Heart left ventricle (tissue), 16 donors: ENCODE measurements at regions not wholly inside any gene's neighbourhood (a gene's known extent, or its start where the extent isn't known, plus 50 kb on each side); places are given as distances from the start of the nearest gene placed in this dataset.
"Not testable (repeated sequence)": the region's sequence is repeated elsewhere in the genome, so short reads cannot be mapped to it uniquely, and the experiment has no call there.

Experiments
- ATAC-seq, 4 donors: fragments of 200-7000 bp; cut with Tn5 transposase; one replicate each; pipeline ENCODE4 v1.9.1; 2020 to 2022; ENCODE audit warnings: moderate library complexity in 4 of 4, mild to moderate bottlenecking in 3 of 4, moderate number of reproducible peaks in 1 of 4
- DNase-seq, 5 donors: peaks; one replicate each; pipeline ENCODE4 v3.0.0-alpha.2; 2020
- H3K27ac ChIP-seq, 12 donors: fragments of 200-600 bp; sonication (generic) in 4 of 12; one replicate each; pipeline versions ENCODE4 v1.5.0 to v1.8.0; 2016 to 2022; ENCODE audit warnings: mild to moderate bottlenecking in 2 of 12
- H3K27me3 ChIP-seq, 9 donors: fragments of 200-600 bp; sonication (generic) in 2 of 9; one replicate each; pipeline versions ENCODE4 v1.5.1 to v1.8.0; 2016 to 2022; ENCODE audit warnings: mild to moderate bottlenecking in 3 of 9
- H3K36me3 ChIP-seq, 9 donors: fragments of 200-600 bp; sonication (generic) in 2 of 9; one replicate each; pipeline versions ENCODE4 v1.5.0 to v1.8.0; 2018 to 2022; ENCODE audit warnings: mild to moderate bottlenecking in 2 of 9
- H3K4me1 ChIP-seq, 12 donors: fragments of 200-600 bp; sonication (generic) in 4 of 12; one replicate each; pipeline versions ENCODE4 v1.5.0 to v1.8.0; 2016 to 2022; ENCODE audit warnings: mild to moderate bottlenecking in 3 of 12
- H3K4me3 ChIP-seq, 12 donors: fragments of 200-600 bp; sonication (generic) in 4 of 12; one replicate each; pipeline versions ENCODE4 v1.5.0 to v1.8.0; 2017 to 2022; ENCODE audit warnings: mild to moderate bottlenecking in 9 of 12, moderate library complexity in 4 of 12
- H3K9me3 ChIP-seq, 12 donors: fragments of 200-600 bp; sonication (generic) in 4 of 12; one replicate each; pipeline versions ENCODE4 v1.5.0 to v1.8.0; 2016 to 2022; ENCODE audit warnings: mild to moderate bottlenecking in 1 of 12
- POLR2A ChIP-seq, 2 donors: fragments of 450-650 bp; IDR thresholded peaks; one replicate each; pipeline ENCODE4 v1.6.1; 2017; ENCODE audit warnings: antibody characterized with exemption in 2 of 2, mild to moderate bottlenecking in 2 of 2, moderate library complexity in 2 of 2
- WGBS, 4 donors: extraction: QIAGEN DNeasy Blood & Tissue Kit in 2 of 4; methylation state at CpG; one replicate each; pipeline versions ENCODE4 v1.1.5 to v1.1.7; 2013 to 2018; 5-methylcytosine and 5-hydroxymethylcytosine counted together
- intact Hi-C, 10 donors: fragments of 100-400 bp; cut with DNase I; formaldehyde crosslinking; loops; one replicate each; pipeline versions ENCODE4 v1.11.1 to v1.14.2; 2022
- TF ChIP-seq, protein P1 (sequence below), 12 donors: fragments of 200-600 bp; sonication (generic) in 4 of 12; IDR thresholded peaks; one replicate each; pipeline versions ENCODE4 v1.5.0 to v1.8.0; 2018 to 2022; ENCODE audit warnings: antibody characterized with exemption in 12 of 12, mild to moderate bottlenecking in 5 of 12
- donor health status: ischemic (EF 13 %, LVEDD 7.1; RV severe dilation, severe dysfunction).
- donor health status: healthy with polysubstance abuse.
- donor health status: DM: no; HTN: yes; CAD: no.
- donor health status: DM: no; HTN: no; CAD: no.
- donor health status: ischemic (EF 25% LVEDD 6.9; RV normal size, moderate dysfunction).
- donor health status: ischemic (EF 25% LVEDD 5.7; RV mildly dilated, moderate dysfunction).
- donor health status: healthy.
- donor health status: DM: yes; HTN: yes; CAD: no.
- donor health status: ischemic (EF 35%, LVEDD 5.7; RV mildly dilated, moderate dysfunction).
- donor health status: nonischemic (EF 11% LVEDD 7.7; RV severe dilation, severe dysfunction).
- donor health status: DM: yes; HTN: yes; CAD: no.
- donor health status: PGD.
- donor health status: ischemic (EF 29% LVEDD 5.4; RV normal size, mild dysfunction).
- donor health status: nonischemic (EF 23%, LVEDD 6.1; RV moderate dilation, normal function).

GRCh38 chr6:145279993-145280392 is 455.3 kb downstream of the EPM2A start:
- Histone ChIP-seq H3K4me1 (peaks cover 0 to 9% (median 4%) of the 10 kb centered on the region in 12 donors), H3K27ac (no peak overlapping the region), H3K27me3 (no peaks in the 10 kb centered on the region), H3K36me3 (no peaks in the 10 kb centered on the region), H3K9me3 (peaks cover 0 to 5% (median 0%) of the 10 kb centered on the region in 12 donors), H3K4me3 (no peak overlapping the region)
- intact Hi-C loops = no loop called here
- ATAC-seq (no peak), DNase-seq (no peak)
- no peak for TF ChIP-seq POLR2A (IDR thresholded peaks at IDR 0.05)
- 66 to 83% (median 80%) methylated on average over 2 of the region's 2 CpGs for WGBS, 4 donors

- ATAC-seq, H3K4me3 ChIP-seq, intact Hi-C loops, DNase-seq, H3K36me3 ChIP-seq, H3K27ac ChIP-seq, H3K9me3 ChIP-seq, H3K4me1 ChIP-seq, H3K27me3 ChIP-seq: not testable (repeated sequence)
- 80 to 90% (median 86%) methylated on average over 6 of the region's 6 CpGs for WGBS, 4 donors
Observed at GRCh38 chr6:145283209-145283608, 452.1 kb downstream of the EPM2A start.

DNA sequence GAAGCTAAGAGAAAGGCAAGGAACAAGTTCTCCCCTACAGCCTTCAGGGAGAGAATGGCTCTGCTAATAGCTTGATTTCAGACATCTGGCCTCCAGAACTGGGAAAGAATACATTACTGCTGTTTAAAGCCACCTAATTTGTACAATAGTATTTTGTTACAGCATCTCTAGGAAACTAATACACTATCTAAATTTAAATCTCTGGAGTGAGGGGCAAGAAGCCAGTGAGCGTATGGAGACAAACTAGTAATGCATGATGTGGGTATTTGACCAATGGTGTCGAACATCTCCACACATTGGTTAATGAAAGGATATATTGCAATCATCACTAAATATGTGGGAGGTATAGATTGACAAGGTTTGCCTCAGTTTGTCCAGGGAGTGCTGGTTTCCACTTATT is 451.5 kb downstream of the EPM2A start:
- Histone ChIP-seq H3K36me3 (no peaks in the 10 kb centered on the region), H3K4me1 (no peaks in the 10 kb centered on the region), H3K27ac (no peak overlapping the region), H3K9me3 (peaks cover 0 to 5% (median 0%) of the 10 kb centered on the region in 12 donors), H3K4me3 (no peak overlapping the region), H3K27me3 (no peaks in the 10 kb centered on the region)
- no peak for ATAC-seq
- WGBS, 4 donors = 96 to 99% (median 98%) methylated on average over 2 of the region's 2 CpGs
- no peak for DNase-seq
- intact Hi-C loops = no loop called here
- TF ChIP-seq POLR2A (IDR thresholded peaks at IDR 0.05) = no peak
- TF ChIP-seq, protein P1, sequence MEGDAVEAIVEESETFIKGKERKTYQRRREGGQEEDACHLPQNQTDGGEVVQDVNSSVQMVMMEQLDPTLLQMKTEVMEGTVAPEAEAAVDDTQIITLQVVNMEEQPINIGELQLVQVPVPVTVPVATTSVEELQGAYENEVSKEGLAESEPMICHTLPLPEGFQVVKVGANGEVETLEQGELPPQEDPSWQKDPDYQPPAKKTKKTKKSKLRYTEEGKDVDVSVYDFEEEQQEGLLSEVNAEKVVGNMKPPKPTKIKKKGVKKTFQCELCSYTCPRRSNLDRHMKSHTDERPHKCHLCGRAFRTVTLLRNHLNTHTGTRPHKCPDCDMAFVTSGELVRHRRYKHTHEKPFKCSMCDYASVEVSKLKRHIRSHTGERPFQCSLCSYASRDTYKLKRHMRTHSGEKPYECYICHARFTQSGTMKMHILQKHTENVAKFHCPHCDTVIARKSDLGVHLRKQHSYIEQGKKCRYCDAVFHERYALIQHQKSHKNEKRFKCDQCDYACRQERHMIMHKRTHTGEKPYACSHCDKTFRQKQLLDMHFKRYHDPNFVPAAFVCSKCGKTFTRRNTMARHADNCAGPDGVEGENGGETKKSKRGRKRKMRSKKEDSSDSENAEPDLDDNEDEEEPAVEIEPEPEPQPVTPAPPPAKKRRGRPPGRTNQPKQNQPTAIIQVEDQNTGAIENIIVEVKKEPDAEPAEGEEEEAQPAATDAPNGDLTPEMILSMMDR (IDR thresholded peaks at IDR 0.05) = no peak

DNA sequence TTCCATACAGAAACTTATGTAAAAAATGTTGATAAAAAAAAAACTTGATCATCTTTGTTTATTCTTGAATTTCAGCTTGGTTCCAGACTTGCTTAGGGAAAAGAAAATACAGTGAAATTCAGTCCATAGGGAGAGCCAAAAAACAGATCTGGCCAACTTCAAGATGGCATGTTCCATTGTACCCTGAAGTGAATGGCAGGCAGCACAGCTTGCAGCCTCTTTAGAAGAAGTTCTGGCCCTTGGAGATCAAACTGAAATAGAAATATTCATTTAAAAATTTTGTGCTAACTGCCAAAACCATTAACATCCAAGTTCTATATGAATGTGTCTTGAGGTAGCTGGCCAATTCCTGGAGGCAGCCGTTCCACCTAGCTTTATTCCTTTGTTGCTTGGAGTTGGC is 448.4 kb downstream of the EPM2A start:
- TF ChIP-seq POLR2A (IDR thresholded peaks at IDR 0.05) = no peak
- TF ChIP-seq, protein P1 (IDR thresholded peaks at IDR 0.05) = no peak
- Histone ChIP-seq H3K4me1 (no peaks in the 10 kb centered on the region), H3K9me3 (peaks cover 0 to 16% (median 0%) of the 10 kb centered on the region in 12 donors), H3K4me3 (no peak overlapping the region), H3K27ac (no peak overlapping the region), H3K27me3 (no peaks in the 10 kb centered on the region), H3K36me3 (no peaks in the 10 kb centered on the region)
- 75 to 94% (median 81%) methylated on average over 1 of the region's 1 CpG for WGBS, 4 donors
- intact Hi-C loops = no loop called here
- DNase-seq (no peak), ATAC-seq (no peak)

DNA sequence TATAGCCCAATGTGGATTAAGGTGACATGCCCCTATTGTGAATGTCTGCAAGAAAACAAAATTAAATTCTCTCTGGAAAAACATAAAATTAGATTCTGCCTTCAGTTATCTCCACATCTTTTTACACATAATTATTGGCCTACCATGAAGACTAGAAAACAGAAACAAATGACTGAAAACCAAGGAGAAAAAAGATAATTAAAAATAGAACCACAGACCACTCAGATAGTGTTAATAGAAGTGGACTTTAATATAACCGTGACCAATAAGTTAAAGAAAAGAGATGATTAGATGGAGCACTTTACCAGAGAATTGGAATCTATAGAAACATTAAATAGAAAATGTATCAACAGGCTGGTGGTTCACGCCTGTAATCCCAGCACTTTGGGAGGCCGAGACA is 445.7 kb downstream of the EPM2A start:
- Histone ChIP-seq H3K36me3 (no peaks in the 10 kb centered on the region), H3K4me3 (no peak overlapping the region), H3K9me3 (peaks cover 0 to 16% (median 0%) of the 10 kb centered on the region in 12 donors), H3K27ac (no peak overlapping the region), H3K4me1 (no peaks in the 10 kb centered on the region), H3K27me3 (no peaks in the 10 kb centered on the region)
- DNase-seq = no peak
- intact Hi-C loops = no loop called here
- WGBS, 4 donors = 92 to 93% (median 92%) methylated on average over 3 of the region's 3 CpGs
- ATAC-seq = no peak
- TF ChIP-seq, protein P1 (IDR thresholded peaks at IDR 0.05) = no peak
